ENCODE measurements at regions not wholly inside any gene's neighbourhood (a gene's known extent, or its start where the extent isn't known, plus 50 kb on each side); places are given as distances from the start of the nearest gene placed in this dataset.
A peak's percentile ranks its signal among the peaks of the same experiment; 100 is the strongest.

GRCh38 chr2:172674034-172674967 lies 61.3 kb upstream of the RAPGEF4 start:
- TF ChIP-seq CTCF (IDR thresholded peaks at IDR 0.05) (peak; percentile 73 to 86 (median 78)), POLR2A (IDR thresholded peaks at IDR 0.05) (no peak)
